ENCODE measurements at regions not wholly inside any gene's neighbourhood (a gene's known extent, or its start where the extent isn't known, plus 50 kb on each side); places are given as distances from the start of the nearest gene placed in this dataset.

DNA sequence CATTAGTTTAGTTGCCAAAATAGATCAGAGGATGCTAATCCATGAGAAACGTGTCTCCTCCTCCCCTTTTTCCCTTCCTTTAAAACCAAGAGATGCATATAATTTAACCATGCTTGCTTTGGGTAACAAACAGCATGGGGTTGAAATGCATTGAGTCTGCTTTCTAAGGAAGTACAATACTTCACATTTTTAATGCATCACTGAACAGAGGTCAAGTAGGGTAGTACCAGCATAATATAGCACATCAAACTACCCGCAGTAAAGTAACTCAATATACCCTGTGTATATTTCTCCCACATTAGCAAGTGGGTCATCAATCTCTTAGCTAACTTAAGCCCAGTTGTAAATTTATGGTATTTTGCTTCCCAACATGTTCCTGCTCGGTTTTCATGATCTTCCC lies 239.3 kb upstream of the SEMA3C start:
- TF ChIP-seq REST (IDR thresholded peaks at IDR 0.05), result no peak
- TF ChIP-seq SP1 (IDR thresholded peaks at IDR 0.05), result no peak
